ENCODE measurements at regions not wholly inside any gene's neighbourhood (a gene's known extent, or its start where the extent isn't known, plus 50 kb on each side); places are given as distances from the start of the nearest gene placed in this dataset.
"Not testable (repeated sequence)": the region's sequence is repeated elsewhere in the genome, so short reads cannot be mapped to it uniquely, and the experiment has no call there.

DNA sequence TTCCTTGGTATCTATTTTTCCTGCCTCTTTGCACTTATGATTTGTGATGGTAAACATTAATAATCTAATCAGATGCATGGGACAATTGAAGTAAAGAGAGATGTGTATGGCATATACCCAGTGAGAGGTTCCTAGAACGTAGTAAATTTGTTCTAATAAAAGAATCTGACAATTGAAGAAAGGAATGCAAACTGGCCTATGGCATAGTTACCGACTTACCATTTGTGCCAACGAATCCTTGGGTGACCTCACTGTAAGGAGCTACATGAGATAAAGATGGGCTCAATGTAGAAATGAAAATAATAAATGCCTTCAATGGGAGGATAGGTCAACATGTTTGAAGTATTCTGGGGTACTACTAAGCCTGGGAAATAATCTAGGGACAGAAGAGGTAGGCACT lies 73.7 kb upstream of the FOLH1 start:
- TF ChIP-seq, protein P1, sequence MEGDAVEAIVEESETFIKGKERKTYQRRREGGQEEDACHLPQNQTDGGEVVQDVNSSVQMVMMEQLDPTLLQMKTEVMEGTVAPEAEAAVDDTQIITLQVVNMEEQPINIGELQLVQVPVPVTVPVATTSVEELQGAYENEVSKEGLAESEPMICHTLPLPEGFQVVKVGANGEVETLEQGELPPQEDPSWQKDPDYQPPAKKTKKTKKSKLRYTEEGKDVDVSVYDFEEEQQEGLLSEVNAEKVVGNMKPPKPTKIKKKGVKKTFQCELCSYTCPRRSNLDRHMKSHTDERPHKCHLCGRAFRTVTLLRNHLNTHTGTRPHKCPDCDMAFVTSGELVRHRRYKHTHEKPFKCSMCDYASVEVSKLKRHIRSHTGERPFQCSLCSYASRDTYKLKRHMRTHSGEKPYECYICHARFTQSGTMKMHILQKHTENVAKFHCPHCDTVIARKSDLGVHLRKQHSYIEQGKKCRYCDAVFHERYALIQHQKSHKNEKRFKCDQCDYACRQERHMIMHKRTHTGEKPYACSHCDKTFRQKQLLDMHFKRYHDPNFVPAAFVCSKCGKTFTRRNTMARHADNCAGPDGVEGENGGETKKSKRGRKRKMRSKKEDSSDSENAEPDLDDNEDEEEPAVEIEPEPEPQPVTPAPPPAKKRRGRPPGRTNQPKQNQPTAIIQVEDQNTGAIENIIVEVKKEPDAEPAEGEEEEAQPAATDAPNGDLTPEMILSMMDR (IDR thresholded peaks at IDR 0.05), result not testable (repeated sequence)
- not testable (repeated sequence) for TF ChIP-seq POLR2AphosphoS5, EP300 (IDR thresholded peaks at IDR 0.05)
